ENCODE measurements at regions not wholly inside any gene's neighbourhood (a gene's known extent, or its start where the extent isn't known, plus 50 kb on each side); places are given as distances from the start of the nearest gene placed in this dataset.

- H3K4me3 ChIP-seq (ENCODE audit: low read depth, low read length): no peak overlapping the region
- in situ Hi-C loops (cut with HindIII; ENCODE audit: low sequenced_read_pairs): no loop called here
- no peak for TF ChIP-seq CTCF (IDR thresholded peaks at IDR 0.05; ENCODE audit: low read depth, low read length)
- no peak for DNase-seq (ENCODE audit: low read depth, low spot score)
Measured at GRCh38 chr6:14583826-14584225, 466.3 kb downstream of the CD83 start.

GRCh38 chr6:14584450-14584849 is 466.9 kb downstream of the CD83 start:
- in situ Hi-C loops (cut with HindIII; ENCODE audit: low sequenced_read_pairs): no loop called here
- H3K4me3 ChIP-seq (ENCODE audit: low read depth, low read length): no peak overlapping the region
- no peak for TF ChIP-seq CTCF (IDR thresholded peaks at IDR 0.05; ENCODE audit: low read depth, low read length)
- DNase-seq (ENCODE audit: low read depth, low spot score): no peak

- in situ Hi-C loops (cut with HindIII; ENCODE audit: low sequenced_read_pairs): no loop called here
- DNase-seq (ENCODE audit: low read depth, low spot score): no peak
- no peak for TF ChIP-seq CTCF (IDR thresholded peaks at IDR 0.05; ENCODE audit: low read depth, low read length)
- no peak overlapping the region for H3K4me3 ChIP-seq (ENCODE audit: low read depth, low read length)
Measured at GRCh38 chr6:14585689-14586088, 468.1 kb downstream of the CD83 start.

GRCh38 chr6:14589175-14589574 is 471.6 kb downstream of the CD83 start:
- in situ Hi-C loops (cut with HindIII; ENCODE audit: low sequenced_read_pairs): no loop called here
- no peak for TF ChIP-seq CTCF (IDR thresholded peaks at IDR 0.05; ENCODE audit: low read depth, low read length)
- DNase-seq (ENCODE audit: low read depth, low spot score): no peak
- no peak overlapping the region for H3K4me3 ChIP-seq (ENCODE audit: low read depth, low read length)

GRCh38 chr6:14590586-14590985 is 473.0 kb downstream of the CD83 start:
- no peak for TF ChIP-seq CTCF (IDR thresholded peaks at IDR 0.05; ENCODE audit: low read depth, low read length)
- no peak overlapping the region for H3K4me3 ChIP-seq (ENCODE audit: low read depth, low read length)
- in situ Hi-C loops (cut with HindIII; ENCODE audit: low sequenced_read_pairs): no loop called here
- DNase-seq (ENCODE audit: low read depth, low spot score): no peak

GRCh38 chr6:14591998-14592397 is 474.4 kb downstream of the CD83 start:
- DNase-seq (ENCODE audit: low read depth, low spot score): no peak
- H3K4me3 ChIP-seq (ENCODE audit: low read depth, low read length): no peak overlapping the region
- in situ Hi-C loops (cut with HindIII; ENCODE audit: low sequenced_read_pairs): no loop called here
- no peak for TF ChIP-seq CTCF (IDR thresholded peaks at IDR 0.05; ENCODE audit: low read depth, low read length)

GRCh38 chr6:14593286-14593685 is 475.7 kb downstream of the CD83 start:
- no peak overlapping the region for H3K4me3 ChIP-seq (ENCODE audit: low read depth, low read length)
- no peak for TF ChIP-seq CTCF (IDR thresholded peaks at IDR 0.05; ENCODE audit: low read depth, low read length)
- in situ Hi-C loops (cut with HindIII; ENCODE audit: low sequenced_read_pairs): no loop called here
- no peak for DNase-seq (ENCODE audit: low read depth, low spot score)

All from astrocyte of the spinal cord (primary cell).